Breast epithelium (tissue), 4 donors: ENCODE measurements at regions not wholly inside any gene's neighbourhood (a gene's known extent, or its start where the extent isn't known, plus 50 kb on each side); places are given as distances from the start of the nearest gene placed in this dataset.

ENCODE experiments used
- DNase-seq, 2 donors: peaks; one replicate each; pipeline ENCODE4 v3.0.0-alpha.2; 2019; ENCODE audit warnings: low spot score in 2 of 2
- H3K27ac ChIP-seq, 2 donors: fragments of 200-600 bp; sonication (generic) in 1 of 2; one replicate each; pipeline ENCODE4 v1.5.1; 2016 to 2019; ENCODE audit warnings: mild to moderate bottlenecking in 1 of 2
- H3K27me3 ChIP-seq, 2 donors: fragments of 200-600 bp; sonication (generic) in 1 of 2; one replicate each; pipeline versions ENCODE4 v1.5.1 to v1.6.0; 2017 to 2019; ENCODE audit warnings: control low read depth in 1 of 2, mild to moderate bottlenecking in 1 of 2
- H3K36me3 ChIP-seq: fragments of 200-600 bp; one replicate; pipeline ENCODE4 v1.5.1; 2019
- H3K4me1 ChIP-seq, 2 donors: fragments of 200-600 bp; sonication (generic); one replicate each; pipeline ENCODE4 v1.5.1; 2016 to 2019; ENCODE audit warnings: control low read depth in 1 of 2
- H3K4me3 ChIP-seq, 3 donors: fragments of 200-600 bp; sonication (generic); 1 replicate in 2 of 3; 2 replicates in 1 of 3; pipeline ENCODE4 v1.5.1; 2016 to 2019; ENCODE audit warnings: mild to moderate bottlenecking in 3 of 3, moderate library complexity in 2 of 3
- H3K9me3 ChIP-seq, 2 donors: fragments of 200-600 bp; sonication (generic) in 1 of 2; one replicate each; pipeline ENCODE4 v1.5.1; 2016 to 2019; ENCODE audit warnings: control low read depth in 1 of 2
- CTCF ChIP-seq, 3 donors: fragments of 450-650 bp; IDR thresholded peaks; one replicate each; pipeline ENCODE4 v1.5.1; 2016 to 2017; ENCODE audit warnings: antibody characterized with exemption in 3 of 3, mild to moderate bottlenecking in 3 of 3, moderate library complexity in 3 of 3
- POLR2A ChIP-seq: fragments of 450-650 bp; IDR thresholded peaks from one replicate; pipeline ENCODE4 v1.6.1; 2016; ENCODE audit warnings: antibody characterized with exemption, mild to moderate bottlenecking, moderate library complexity
- POLR2AphosphoS5 ChIP-seq, 3 donors: sonication (generic); formaldehyde crosslinking; IDR thresholded peaks; one replicate each; pipeline ENCODE4 v1.6.1; 2017; ENCODE audit warnings: antibody characterized with exemption in 3 of 3
- intact Hi-C: fragments of 100-400 bp; cut with DNase I; formaldehyde crosslinking; loops from one replicate; pipeline ENCODE4 v1.15.1; 2023; ENCODE audit warnings: low total_unique reads

GRCh38 chr22:19615867-19616581 is 91.8 kb upstream of the CLDN5 start:
- intact Hi-C loops = loop anchor here (10.0 kb wide), 1 partner anchor 91 kb away; the partner anchor contains the start of gene CLDN5
- TF ChIP-seq CTCF (IDR thresholded peaks at IDR 0.05) (no peak), POLR2A (no peak), POLR2AphosphoS5 (IDR thresholded peaks at IDR 0.05) (no peak)
- no peaks in the 10 kb centered on the region for H3K27me3 ChIP-seq
- no peak overlapping the region for H3K4me3 ChIP-seq
- H3K4me1 ChIP-seq = no peaks in the 10 kb centered on the region
- H3K9me3 ChIP-seq = no peaks in the 10 kb centered on the region
- no peak for DNase-seq
- H3K27ac ChIP-seq = no peak overlapping the region
- H3K36me3 ChIP-seq = no peaks in the 10 kb centered on the region

GRCh38 chr22:19619144-19620009 is 94.9 kb upstream of the SEPTIN5 start:
- no peaks in the 10 kb centered on the region for H3K4me1 ChIP-seq
- H3K9me3 ChIP-seq = no peaks in the 10 kb centered on the region
- no peak overlapping the region for H3K4me3 ChIP-seq
- DNase-seq = no peak
- no peak for TF ChIP-seq POLR2AphosphoS5 (IDR thresholded peaks at IDR 0.05)
- TF ChIP-seq CTCF (IDR thresholded peaks at IDR 0.05) = no peak
- no peak for TF ChIP-seq POLR2A
- H3K27ac ChIP-seq = no peak overlapping the region
- intact Hi-C loops = loop anchor here (10.0 kb wide), 1 partner anchor 95 kb away; the partner anchor contains the start of gene CLDN5
- H3K36me3 ChIP-seq = no peaks in the 10 kb centered on the region
- no peaks in the 10 kb centered on the region for H3K27me3 ChIP-seq

GRCh38 chr22:19620742-19621371 is 93.4 kb upstream of the SEPTIN5 start:
- no peaks in the 10 kb centered on the region for H3K9me3 ChIP-seq
- no peak for TF ChIP-seq POLR2AphosphoS5 (IDR thresholded peaks at IDR 0.05)
- TF ChIP-seq CTCF (IDR thresholded peaks at IDR 0.05) = no peak
- TF ChIP-seq POLR2A = no peak
- intact Hi-C loops = no loop called here
- peaks cover 0 to 8% of the 10 kb centered on the region in 2 donors for H3K27me3 ChIP-seq
- H3K27ac ChIP-seq = peak overlapping the region; percentile 1 to 60
- H3K4me1 ChIP-seq = no peaks in the 10 kb centered on the region
- peak in 1 of 2 donors; percentile 28 for DNase-seq
- no peaks in the 10 kb centered on the region for H3K36me3 ChIP-seq
- H3K4me3 ChIP-seq = no peak overlapping the region

- peaks cover 0 to 11% of the 10 kb centered on the region in 2 donors for H3K27me3 ChIP-seq
- H3K4me1 ChIP-seq = no peaks in the 10 kb centered on the region
- no peak for TF ChIP-seq CTCF (IDR thresholded peaks at IDR 0.05)
- peak overlapping the region; percentile 1 to 60 for H3K27ac ChIP-seq
- intact Hi-C loops = no loop called here
- DNase-seq = peak in 1 of 2 donors; percentile 33
- H3K36me3 ChIP-seq = no peaks in the 10 kb centered on the region
- no peaks in the 10 kb centered on the region for H3K9me3 ChIP-seq
- no peak overlapping the region for H3K4me3 ChIP-seq
Measured at GRCh38 chr22:19621373-19622060, 92.8 kb upstream of the SEPTIN5 start.
